Activated CD8-positive, alpha-beta memory T cell treated with anti-CD3 and anti-CD28 coated beads, Interleukin-2, amount 10 ng/mL, durations not matched to agents 7 days and 5 days (primary cell): ENCODE measurements at regions not wholly inside any gene's neighbourhood (a gene's known extent, or its start where the extent isn't known, plus 50 kb on each side); places are given as distances from the start of the nearest gene placed in this dataset.

ENCODE experiments used
- ATAC-seq: fragments of 150-1000 bp; cut with Tn5 transposase; one replicate; pipeline ENCODE4 v1.10.0; 2021; ENCODE audit warnings: moderate library complexity
- CTCF ChIA-PET: fragments of 350-600 bp; sonication (Branson Sonifier 250); formaldehyde crosslinking; loops from one replicate; lab custom pipeline; 2021; ENCODE audit warnings: antibody characterized with exemption; lab: Charles Lee
- DNase-seq: peaks from one replicate; pipeline ENCODE4 v3.0.0-alpha.2; 2020
- H3K27ac Mint-ChIP-seq: one replicate; pipeline ENCODE4 v1.8.0; 2021; ENCODE audit warnings: mild to moderate bottlenecking, mixed read lengths
- H3K27me3 Mint-ChIP-seq: one replicate; pipeline ENCODE4 v1.8.0; 2021; ENCODE audit warnings: mixed read lengths
- H3K36me3 Mint-ChIP-seq: one replicate; pipeline ENCODE4 v1.8.0; 2021; ENCODE audit warnings: mild to moderate bottlenecking, mixed read lengths
- H3K4me1 Mint-ChIP-seq: one replicate; pipeline ENCODE4 v1.8.0; 2021; ENCODE audit warnings: mixed read lengths
- H3K4me3 Mint-ChIP-seq: one replicate; pipeline ENCODE4 v1.8.0; 2021; ENCODE audit warnings: mild to moderate bottlenecking, moderate library complexity, mixed read lengths
- H3K9me3 Mint-ChIP-seq: one replicate; pipeline ENCODE4 v1.8.0; 2022; ENCODE audit warnings: low read depth, mixed read lengths

DNA sequence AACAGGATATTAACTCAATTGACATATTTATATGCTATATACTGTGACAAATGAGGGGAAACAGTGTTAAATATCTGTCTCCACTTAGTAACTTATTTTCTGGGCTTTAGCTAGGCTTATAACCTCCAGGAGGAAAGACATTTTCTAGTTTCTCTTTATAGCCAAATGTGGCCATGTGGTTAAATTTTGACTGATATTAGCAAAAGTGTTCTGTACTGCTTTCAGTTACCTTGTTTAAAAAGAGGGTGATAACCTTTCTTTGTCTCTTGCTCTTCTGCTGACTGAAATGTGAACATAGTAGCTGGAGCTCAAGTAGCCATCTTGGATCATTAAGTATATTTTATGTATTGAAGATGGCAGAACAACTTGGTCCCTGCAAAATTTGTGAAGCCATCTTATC lies 253.7 kb downstream of the PDHA2 start:
- DNase-seq (no peak), ATAC-seq (no peak)
- no peak overlapping the region for H3K4me3 Mint-ChIP-seq
- H3K4me1 Mint-ChIP-seq = no peaks in the 10 kb centered on the region
- CTCF ChIA-PET = no interaction called here
- no peaks in the 10 kb centered on the region for H3K27me3 Mint-ChIP-seq
- H3K27ac Mint-ChIP-seq = no peak overlapping the region
- no peaks in the 10 kb centered on the region for H3K36me3 Mint-ChIP-seq
- H3K9me3 Mint-ChIP-seq = peaks cover 2% of the 10 kb centered on the region

DNA sequence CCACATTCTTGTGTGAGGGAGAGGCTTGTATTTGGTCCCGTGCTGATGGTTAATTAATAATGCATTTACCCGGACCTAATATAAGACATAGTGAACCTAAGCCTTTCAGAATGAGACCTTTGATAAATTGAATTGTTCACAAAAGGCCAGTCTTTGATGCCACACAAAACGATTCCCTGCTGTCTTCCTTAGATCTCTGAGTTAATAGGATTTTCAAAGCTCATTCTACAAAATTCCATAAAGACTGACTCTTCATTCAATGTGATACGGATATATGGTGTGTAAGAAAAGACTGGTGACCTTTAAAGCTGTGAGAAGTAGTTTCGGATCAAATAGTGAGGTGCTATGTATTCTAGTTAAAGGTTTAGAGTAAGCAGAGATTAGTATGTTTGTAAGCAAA lies 254.3 kb downstream of the PDHA2 start:
- Mint-ChIP-seq H3K36me3 (no peaks in the 10 kb centered on the region), H3K4me1 (no peaks in the 10 kb centered on the region), H3K4me3 (no peak overlapping the region), H3K27me3 (no peaks in the 10 kb centered on the region), H3K27ac (no peak overlapping the region), H3K9me3 (peaks cover under 1% of the 10 kb centered on the region)
- ATAC-seq (no peak), DNase-seq (no peak)
- CTCF ChIA-PET = no interaction called here

DNA sequence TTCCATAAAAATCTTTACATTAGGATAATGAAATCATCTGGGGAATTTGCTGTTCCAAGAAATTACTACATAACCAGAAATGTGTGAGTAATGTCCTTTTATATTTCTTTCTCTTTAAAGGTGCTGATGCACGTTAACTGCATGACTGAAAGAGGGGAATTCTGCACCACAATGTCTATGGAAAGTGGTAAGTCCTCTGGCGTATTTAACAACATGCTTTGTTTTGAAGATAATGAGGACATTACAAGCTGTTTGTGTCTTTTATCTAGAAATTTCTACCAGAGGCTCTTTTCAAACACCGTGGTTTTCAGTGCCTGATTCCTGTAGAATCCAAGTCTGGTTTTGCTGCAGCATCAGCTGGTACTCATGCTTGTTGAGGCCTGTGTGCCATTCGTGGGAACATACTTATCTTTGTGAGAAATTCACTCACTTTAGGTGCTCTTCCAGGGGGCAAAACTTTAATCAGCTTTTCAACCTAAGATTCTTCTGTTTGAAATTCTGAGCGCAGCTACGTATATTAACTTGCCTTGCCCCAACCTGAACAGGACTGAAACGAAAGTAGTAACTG lies 257.2 kb downstream of the PDHA2 start:
- Mint-ChIP-seq H3K4me1 (no peaks in the 10 kb centered on the region), H3K36me3 (no peaks in the 10 kb centered on the region), H3K4me3 (no peak overlapping the region), H3K9me3 (peaks cover 4% of the 10 kb centered on the region), H3K27me3 (no peaks in the 10 kb centered on the region), H3K27ac (no peak overlapping the region)
- CTCF ChIA-PET = no interaction called here
- DNase-seq (no peak), ATAC-seq (no peak)

DNA sequence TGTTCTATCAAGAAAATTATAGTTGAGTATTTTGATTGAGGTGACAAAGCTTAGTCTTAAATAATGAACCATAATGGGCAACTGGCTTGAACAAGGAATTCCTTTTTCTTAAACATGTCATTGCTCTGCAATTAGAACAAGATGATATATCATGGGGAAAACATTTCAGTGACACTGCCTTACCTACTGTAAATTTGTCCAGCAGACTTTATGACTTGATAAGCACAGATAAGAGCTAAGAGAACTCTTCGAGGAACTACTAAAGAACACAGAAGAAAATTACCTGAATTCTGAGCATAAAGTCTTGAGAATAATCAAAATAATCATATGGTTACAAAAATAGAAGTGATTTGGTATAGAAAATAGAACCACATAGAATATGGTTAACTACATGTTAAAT lies 257.8 kb downstream of the PDHA2 start:
- CTCF ChIA-PET = no interaction called here

DNA sequence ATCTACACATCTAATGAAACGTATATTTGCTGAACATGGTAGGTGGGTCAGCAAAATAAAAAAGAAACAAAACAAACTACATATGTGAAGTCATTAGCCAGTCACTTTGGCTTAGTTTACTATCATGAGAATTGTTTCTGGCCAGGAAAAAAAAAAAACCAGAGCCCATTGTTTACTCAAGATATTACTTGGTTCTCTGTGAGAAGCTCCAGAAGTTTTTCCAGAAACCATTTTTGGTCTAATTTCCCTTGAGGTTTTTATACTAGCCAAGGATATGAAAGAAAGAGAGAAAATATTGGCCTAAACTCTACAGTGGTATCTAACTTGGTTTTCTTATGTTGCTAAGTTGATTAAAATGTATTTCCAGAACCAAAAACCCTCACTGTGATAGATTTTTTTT lies 259.1 kb downstream of the PDHA2 start:
- CTCF ChIA-PET = no interaction called here
- Mint-ChIP-seq H3K9me3 (peaks cover 4% of the 10 kb centered on the region), H3K4me1 (no peaks in the 10 kb centered on the region), H3K4me3 (no peak overlapping the region), H3K27me3 (no peaks in the 10 kb centered on the region), H3K36me3 (no peaks in the 10 kb centered on the region), H3K27ac (no peak overlapping the region)
- ATAC-seq = no peak
- no peak for DNase-seq

More for the DNA sequence above, 257.8 kb downstream of the PDHA2 start:
- Mint-ChIP-seq H3K36me3 (no peaks in the 10 kb centered on the region), H3K4me3 (no peak overlapping the region), H3K27me3 (no peaks in the 10 kb centered on the region), H3K27ac (no peak overlapping the region), H3K4me1 (no peaks in the 10 kb centered on the region), H3K9me3 (peaks cover 4% of the 10 kb centered on the region)
- ATAC-seq (no peak), DNase-seq (no peak)

DNA sequence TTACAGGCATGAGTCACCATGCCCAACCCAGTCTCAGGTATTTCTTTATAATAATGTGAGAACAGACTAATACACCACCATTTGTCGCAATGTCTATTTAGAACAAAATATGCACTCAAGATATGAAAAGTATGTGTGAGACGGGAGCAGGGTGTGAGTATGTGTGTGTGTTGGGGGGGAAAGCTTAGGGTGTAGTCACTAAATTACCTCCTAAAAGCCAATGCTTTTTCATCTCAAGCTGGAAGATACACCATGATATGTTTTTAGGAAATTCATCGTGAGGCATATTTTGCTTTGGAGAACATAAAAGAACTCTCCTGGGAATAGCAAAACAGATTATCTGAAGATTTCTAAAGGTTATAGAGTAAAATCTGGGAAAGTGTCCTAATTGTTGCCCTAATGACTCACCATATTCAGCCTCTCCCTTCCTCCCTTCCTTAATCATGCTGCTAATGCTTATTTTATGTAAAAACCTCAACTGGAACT lies 262.7 kb downstream of the PDHA2 start:
- peaks cover 4% of the 10 kb centered on the region for H3K9me3 Mint-ChIP-seq
- no peak for DNase-seq
- no peaks in the 10 kb centered on the region for H3K4me1 Mint-ChIP-seq
- ATAC-seq = no peak
- H3K27ac Mint-ChIP-seq = no peak overlapping the region
- H3K4me3 Mint-ChIP-seq = no peak overlapping the region
- CTCF ChIA-PET = no interaction called here
- H3K27me3 Mint-ChIP-seq = no peaks in the 10 kb centered on the region
- no peaks in the 10 kb centered on the region for H3K36me3 Mint-ChIP-seq

DNA sequence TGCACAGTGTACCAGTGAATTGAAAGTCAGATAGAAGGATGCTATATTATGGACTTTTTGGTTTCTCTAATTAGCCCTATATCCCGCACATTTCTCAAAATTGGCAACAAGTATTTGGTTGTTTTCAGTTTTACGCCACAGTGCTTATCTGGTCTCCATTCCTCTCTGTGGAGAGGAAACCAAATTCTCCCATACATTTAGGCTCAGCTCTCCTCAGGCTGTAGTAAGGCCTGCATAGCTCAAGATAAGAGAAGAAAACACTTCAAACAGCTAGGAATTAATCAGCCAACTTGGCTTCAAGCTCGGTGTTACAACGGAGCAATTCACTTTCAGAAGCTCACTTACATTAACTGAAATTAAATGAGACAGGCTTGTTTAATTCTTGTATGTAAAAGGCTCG lies 263.2 kb downstream of the PDHA2 start:
- H3K36me3 Mint-ChIP-seq = no peaks in the 10 kb centered on the region
- DNase-seq (no peak), ATAC-seq (no peak)
- CTCF ChIA-PET = no interaction called here
- no peak overlapping the region for H3K27ac Mint-ChIP-seq
- H3K4me1 Mint-ChIP-seq = no peaks in the 10 kb centered on the region
- no peaks in the 10 kb centered on the region for H3K27me3 Mint-ChIP-seq
- peaks cover 4% of the 10 kb centered on the region for H3K9me3 Mint-ChIP-seq
- no peak overlapping the region for H3K4me3 Mint-ChIP-seq

DNA sequence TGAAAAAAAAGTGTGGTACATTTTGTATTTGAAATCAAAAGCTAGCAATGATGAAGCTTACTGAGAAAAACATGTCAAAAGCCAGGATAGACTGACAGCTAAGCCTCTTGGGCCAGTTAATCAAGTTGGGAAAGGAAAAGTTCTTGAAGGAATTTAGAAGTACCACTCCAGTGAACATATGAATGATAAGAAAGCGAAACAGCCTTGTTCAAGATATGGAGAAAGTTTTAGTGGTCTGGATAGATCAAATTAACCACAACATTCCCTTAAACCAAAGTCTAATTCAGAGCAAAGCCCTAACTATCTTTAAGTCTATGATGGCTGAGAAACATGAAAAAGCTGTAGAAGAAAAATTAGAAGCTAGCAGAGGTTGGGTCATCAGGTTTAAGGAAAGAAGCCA lies 268.3 kb downstream of the PDHA2 start:
- H3K4me1 Mint-ChIP-seq = no peaks in the 10 kb centered on the region

DNA sequence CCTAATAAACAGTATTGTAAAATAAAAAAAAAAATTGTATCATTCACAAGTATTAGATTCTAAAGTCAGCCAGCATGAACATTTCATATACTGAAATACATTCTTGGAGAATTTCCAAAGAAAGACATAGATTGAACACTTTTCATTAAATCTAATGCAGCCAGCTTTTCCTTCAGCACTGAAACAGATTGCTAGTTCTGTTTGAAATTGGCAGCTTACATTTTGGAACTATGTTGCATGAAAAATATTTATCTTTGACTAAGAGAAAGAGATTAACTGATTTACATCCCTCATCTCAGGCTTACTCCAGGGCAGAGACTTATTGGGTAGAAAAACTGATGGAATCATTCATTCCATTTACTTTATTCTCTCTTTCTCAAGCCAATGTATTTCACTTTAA lies 272.7 kb downstream of the PDHA2 start:
- CTCF ChIA-PET = no interaction called here
- H3K27me3 Mint-ChIP-seq = no peaks in the 10 kb centered on the region
- H3K4me3 Mint-ChIP-seq = no peak overlapping the region

More for the DNA sequence above, 268.3 kb downstream of the PDHA2 start:
- DNase-seq (no peak), ATAC-seq (no peak)
- H3K4me3 Mint-ChIP-seq = no peak overlapping the region
- no peaks in the 10 kb centered on the region for H3K36me3 Mint-ChIP-seq
- no peak overlapping the region for H3K27ac Mint-ChIP-seq
- CTCF ChIA-PET = no interaction called here
- H3K9me3 Mint-ChIP-seq = peaks cover 7% of the 10 kb centered on the region
- H3K27me3 Mint-ChIP-seq = no peaks in the 10 kb centered on the region

DNA sequence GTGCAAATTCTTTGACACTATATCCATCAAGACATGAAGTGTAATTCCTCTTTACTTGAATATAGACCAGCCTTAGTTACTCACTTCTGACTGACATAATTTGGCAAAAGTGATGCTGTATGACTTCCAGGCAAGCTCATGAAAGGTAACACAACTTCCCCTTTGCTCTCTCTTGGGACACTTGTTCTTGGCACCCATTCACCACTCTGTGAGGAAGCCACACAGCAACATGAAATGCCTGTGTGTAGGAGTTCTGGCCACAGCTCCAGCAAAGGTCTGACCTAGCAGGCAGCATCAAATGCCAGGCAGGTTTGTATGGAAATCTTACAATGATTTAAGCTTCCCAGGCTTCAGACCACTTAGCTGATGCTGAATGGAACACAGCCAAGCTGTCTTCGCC lies 280.3 kb downstream of the PDHA2 start:
- CTCF ChIA-PET = no interaction called here

More for the DNA sequence above, 272.7 kb downstream of the PDHA2 start:
- no peak overlapping the region for H3K27ac Mint-ChIP-seq
- ATAC-seq = no peak
- no peaks in the 10 kb centered on the region for H3K4me1 Mint-ChIP-seq
- peaks cover 7% of the 10 kb centered on the region for H3K9me3 Mint-ChIP-seq
- no peaks in the 10 kb centered on the region for H3K36me3 Mint-ChIP-seq
- DNase-seq = no peak

DNA sequence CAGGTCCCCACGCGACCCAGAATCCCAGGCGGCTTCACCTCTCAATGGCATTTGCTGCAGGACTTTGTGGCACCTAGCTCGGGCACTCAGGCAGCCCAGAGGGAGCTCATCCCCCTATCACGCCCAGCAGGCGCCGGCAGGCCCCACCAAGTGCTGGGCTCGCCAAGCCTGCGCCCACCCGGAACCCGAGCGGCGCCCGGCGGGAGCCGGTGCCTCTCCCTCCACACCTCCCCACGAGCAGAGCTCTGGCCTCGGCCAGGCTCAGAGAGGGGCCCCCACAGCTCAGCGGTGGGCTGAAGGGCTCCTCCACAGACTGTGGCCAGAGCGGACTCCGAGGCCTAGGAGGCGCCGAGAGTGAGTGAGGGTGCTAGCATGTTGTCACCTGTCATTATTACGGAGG lies 286.3 kb downstream of the PDHA2 start:
- H3K27me3 Mint-ChIP-seq = no peaks in the 10 kb centered on the region
- H3K27ac Mint-ChIP-seq = no peak overlapping the region
- DNase-seq = no peak
- peaks cover 14% of the 10 kb centered on the region for H3K9me3 Mint-ChIP-seq
- no peak for ATAC-seq
- H3K4me3 Mint-ChIP-seq = no peak overlapping the region
- CTCF ChIA-PET = no interaction called here
- no peaks in the 10 kb centered on the region for H3K36me3 Mint-ChIP-seq
- H3K4me1 Mint-ChIP-seq = no peaks in the 10 kb centered on the region

More for the DNA sequence above, 280.3 kb downstream of the PDHA2 start:
- Mint-ChIP-seq H3K36me3 (no peaks in the 10 kb centered on the region), H3K4me3 (no peak overlapping the region), H3K27ac (no peak overlapping the region), H3K9me3 (peaks cover 10% of the 10 kb centered on the region), H3K27me3 (no peaks in the 10 kb centered on the region), H3K4me1 (no peaks in the 10 kb centered on the region)
- DNase-seq (no peak), ATAC-seq (no peak)

DNA sequence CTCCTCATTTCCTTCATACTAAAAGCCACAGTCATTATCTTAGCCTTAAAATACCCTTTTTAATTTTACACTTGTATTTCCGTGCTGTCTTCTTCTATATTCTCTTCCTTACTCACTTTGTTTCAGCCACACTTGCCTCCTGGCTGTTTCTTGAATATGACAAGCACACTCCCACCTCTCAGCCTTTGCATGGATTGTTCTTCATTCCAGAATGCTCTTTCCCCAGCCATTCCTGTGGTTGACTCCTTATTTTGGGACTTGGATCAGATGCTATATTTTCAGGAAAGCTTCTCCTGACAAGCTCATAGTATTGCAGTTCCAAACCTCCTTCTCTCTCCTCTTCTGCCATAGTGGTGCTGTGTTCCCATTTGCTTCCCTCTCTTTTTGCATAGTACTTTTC lies 291.3 kb downstream of the PDHA2 start:
- Mint-ChIP-seq H3K36me3 (no peaks in the 10 kb centered on the region), H3K27me3 (no peaks in the 10 kb centered on the region), H3K4me3 (no peak overlapping the region), H3K27ac (no peak overlapping the region), H3K9me3 (no peaks in the 10 kb centered on the region), H3K4me1 (no peaks in the 10 kb centered on the region)
- no peak for ATAC-seq
- CTCF ChIA-PET = no interaction called here
- no peak for DNase-seq

DNA sequence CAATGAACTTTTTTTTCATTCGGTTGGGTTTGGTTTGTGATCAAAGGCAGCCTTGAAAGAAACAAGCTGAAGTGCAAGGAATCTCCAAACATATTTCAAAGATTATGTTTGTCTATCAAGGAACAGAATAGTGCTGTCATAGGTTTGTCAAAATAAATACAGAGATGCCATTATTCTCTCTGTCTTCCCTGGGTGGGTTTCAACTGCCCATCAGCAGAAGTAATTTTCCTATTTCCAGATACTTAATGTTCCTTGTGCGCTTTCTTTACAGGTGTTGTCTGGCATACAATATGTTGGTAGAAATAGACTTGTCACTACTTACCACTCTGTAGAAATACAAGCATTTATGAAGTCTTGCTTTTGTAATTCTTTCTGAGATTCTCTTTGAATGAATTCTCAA lies 294.9 kb downstream of the PDHA2 start:
- DNase-seq (no peak), ATAC-seq (no peak)
- Mint-ChIP-seq H3K27me3 (no peaks in the 10 kb centered on the region), H3K27ac (no peak overlapping the region), H3K36me3 (no peaks in the 10 kb centered on the region), H3K4me3 (no peak overlapping the region), H3K4me1 (no peaks in the 10 kb centered on the region), H3K9me3 (no peaks in the 10 kb centered on the region)
- CTCF ChIA-PET = interaction anchor here (1.4 kb wide), 1 partner anchor 9 kb away, joined by 3 read pairs; no protein-coding TSS in a partner anchor

DNA sequence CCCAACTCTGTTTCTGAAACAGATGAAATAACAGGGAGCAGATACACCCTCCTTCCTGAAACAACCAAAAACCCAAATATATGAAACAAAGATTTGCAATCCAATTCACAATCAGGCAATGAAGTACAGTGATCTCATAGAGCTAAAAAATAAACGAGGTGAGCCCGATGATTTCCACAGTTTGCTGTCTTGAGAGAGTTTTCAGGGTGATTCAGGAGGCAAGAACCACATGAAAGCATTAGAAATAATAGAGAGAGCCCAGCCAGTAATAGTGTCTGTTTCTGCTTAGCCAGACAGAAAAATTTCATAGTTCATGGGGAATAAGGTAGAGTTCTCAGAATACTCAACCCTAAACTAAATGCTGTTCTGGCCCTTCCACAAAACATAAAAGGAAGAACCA lies 296.2 kb downstream of the PDHA2 start:
- no peaks in the 10 kb centered on the region for H3K27me3 Mint-ChIP-seq
- DNase-seq (no peak), ATAC-seq (no peak)
- no peak overlapping the region for H3K4me3 Mint-ChIP-seq
- no peaks in the 10 kb centered on the region for H3K9me3 Mint-ChIP-seq
- no peak overlapping the region for H3K27ac Mint-ChIP-seq
- H3K36me3 Mint-ChIP-seq = no peaks in the 10 kb centered on the region
- CTCF ChIA-PET = no interaction called here
- no peaks in the 10 kb centered on the region for H3K4me1 Mint-ChIP-seq
